ENCODE measurements at regions not wholly inside any gene's neighbourhood (a gene's known extent, or its start where the extent isn't known, plus 50 kb on each side); places are given as distances from the start of the nearest gene placed in this dataset.

- Mint-ChIP-seq H3K4me1 (peaks cover 82% of the 10 kb centered on the region), H3K9me3 (no peaks in the 10 kb centered on the region), H3K36me3 (ENCODE audit: low read depth) (no peaks in the 10 kb centered on the region), H3K27ac (peak overlapping the region; percentile 83), H3K27me3 (no peaks in the 10 kb centered on the region), H3K4me3 (peak overlapping the region; percentile 70)
- ChIA-PET POLR2A (interaction anchor here (0.5 to 1.3 kb wide), 5 partner anchors 19 to 682 kb away, joined by 3 to 6 read pairs (median 3); partner anchors contain the start of genes RPS12 and VNN2), CTCF (no interaction called here)
- TF ChIP-seq CTCF (IDR thresholded peaks at IDR 0.05) = no peak
- peak; percentile 13 for ATAC-seq (ENCODE audit: low read depth)
- DNase-seq = no peak
- intact Hi-C loops (cut with micrococcal nuclease) = loop anchor here (5.0 to 10.0 kb wide), 3 partner anchors 178 to 446 kb away; partner anchors contain the start of gene CCN2
Measured at GRCh38 chr6:132132924-132133639, 181.9 kb upstream of the CCN2 start.

GRCh38 chr6:132132422-132132821 lies 181.2 kb upstream of the CCN2 start:
- peak overlapping the region; percentile 83 for H3K27ac Mint-ChIP-seq

GRCh38 chr6:132131758-132132157 lies 180.6 kb upstream of the CCN2 start:
- Mint-ChIP-seq H3K27ac (peak overlapping the region; percentile 72), H3K36me3 (ENCODE audit: low read depth) (no peaks in the 10 kb centered on the region), H3K4me3 (peak overlapping the region; percentile 21), H3K9me3 (no peaks in the 10 kb centered on the region), H3K27me3 (no peaks in the 10 kb centered on the region), H3K4me1 (peaks cover 68% of the 10 kb centered on the region)
- ATAC-seq (ENCODE audit: low read depth) = peak; percentile 58
- no peak for TF ChIP-seq CTCF (IDR thresholded peaks at IDR 0.05)
- intact Hi-C loops (cut with micrococcal nuclease) = loop anchor here (5.0 to 10.0 kb wide), 3 partner anchors 177 to 444 kb away; partner anchors contain the start of gene CCN2
- ChIA-PET CTCF (interaction anchor here (0.8 kb wide), 1 partner anchor 27 kb away, joined by 3 read pairs; no protein-coding TSS in a partner anchor), POLR2A (interaction anchor here (0.7 kb wide), 1 partner anchor 449 kb away, joined by 8 read pairs; no protein-coding TSS in a partner anchor)
- DNase-seq = no peak

More at GRCh38 chr6:132132422-132132821, 181.2 kb upstream of the CCN2 start:
- no peak for DNase-seq
- POLR2A ChIA-PET = no interaction called here
- no peak overlapping the region for H3K4me3 Mint-ChIP-seq
- ATAC-seq (ENCODE audit: low read depth) = no peak
- intact Hi-C loops (cut with micrococcal nuclease) = loop anchor here (5.0 to 10.0 kb wide), 3 partner anchors 178 to 445 kb away; partner anchors contain the start of gene CCN2
- H3K27me3 Mint-ChIP-seq = no peaks in the 10 kb centered on the region
- no peaks in the 10 kb centered on the region for H3K36me3 Mint-ChIP-seq (ENCODE audit: low read depth)
- CTCF ChIA-PET = no interaction called here
- TF ChIP-seq CTCF (IDR thresholded peaks at IDR 0.05) = no peak
- H3K4me1 Mint-ChIP-seq = peaks cover 75% of the 10 kb centered on the region
- H3K9me3 Mint-ChIP-seq = no peaks in the 10 kb centered on the region

- intact Hi-C loops (cut with micrococcal nuclease) = loop anchor here (5.0 to 10.0 kb wide), 3 partner anchors 177 to 444 kb away; partner anchors contain the start of gene CCN2
- ChIA-PET POLR2A (interaction anchor here (0.7 kb wide), 1 partner anchor 448 kb away, joined by 8 read pairs; no protein-coding TSS in a partner anchor), CTCF (interaction anchor here (0.8 kb wide), 1 partner anchor 28 kb away, joined by 3 read pairs; no protein-coding TSS in a partner anchor)
- TF ChIP-seq CTCF (IDR thresholded peaks at IDR 0.05) = no peak
- no peaks in the 10 kb centered on the region for H3K27me3 Mint-ChIP-seq
- H3K9me3 Mint-ChIP-seq = no peaks in the 10 kb centered on the region
- no peak for ATAC-seq (ENCODE audit: low read depth)
- no peaks in the 10 kb centered on the region for H3K36me3 Mint-ChIP-seq (ENCODE audit: low read depth)
- H3K4me3 Mint-ChIP-seq = peak overlapping the region; percentile 21
- peaks cover 65% of the 10 kb centered on the region for H3K4me1 Mint-ChIP-seq
- peak overlapping the region; percentile 72 for H3K27ac Mint-ChIP-seq
- DNase-seq = no peak
Measured at GRCh38 chr6:132131351-132131750, 180.2 kb upstream of the CCN2 start.
